ENCODE measurements at regions not wholly inside any gene's neighbourhood (a gene's known extent, or its start where the extent isn't known, plus 50 kb on each side); places are given as distances from the start of the nearest gene placed in this dataset.

GRCh38 chr5:114790403-114790792 lies 379.3 kb downstream of the TRIM36 start:
- Histone ChIP-seq H3K36me3 (no peaks in the 10 kb centered on the region), H3K27ac (no peak overlapping the region), H3K27me3 (no peaks in the 10 kb centered on the region), H3K9me3 (no peaks in the 10 kb centered on the region), H3K4me3 (no peak overlapping the region), H3K4me1 (no peaks in the 10 kb centered on the region)
- WGBS, 2 donors = 52 to 69% methylated on average over 2 of the region's 2 CpGs
- ATAC-seq = no peak
- TF ChIP-seq CTCF (IDR thresholded peaks at IDR 0.05) = no peak
- FAIRE-seq = no peak
- intact Hi-C loops (cut with DNase I) = no loop called here
- no peak for DNase-seq

DNA sequence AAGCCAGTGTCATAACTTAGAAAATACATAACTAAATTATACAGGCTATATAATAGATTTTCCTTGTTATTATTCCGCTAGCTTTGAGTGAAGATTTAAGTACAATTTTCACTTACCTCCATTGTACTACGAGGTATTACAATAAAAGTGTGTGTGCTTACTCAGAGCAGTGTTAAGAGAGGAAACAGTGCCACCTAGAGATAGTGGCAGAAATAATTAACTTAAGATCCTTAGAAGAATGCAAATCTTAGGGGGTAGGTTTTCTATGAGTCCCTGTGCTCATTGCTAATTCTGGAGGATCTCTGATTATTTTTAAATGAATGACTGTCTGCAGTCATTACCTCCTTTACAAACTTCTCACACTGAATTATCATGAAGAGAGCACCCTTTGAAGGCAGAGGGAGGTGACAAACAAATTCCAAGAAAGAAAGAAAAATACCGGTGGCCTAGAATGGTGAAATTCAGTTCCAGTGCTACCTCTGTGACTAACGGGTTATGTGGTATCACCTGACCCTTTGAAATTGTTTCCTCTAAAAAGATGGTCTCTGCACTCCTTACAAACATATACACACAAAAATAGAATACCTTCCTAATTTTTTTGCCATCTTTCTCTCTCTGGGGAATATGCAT lies 379.8 kb downstream of the TRIM36 start:
- Histone ChIP-seq H3K4me3 (no peak overlapping the region), H3K9me3 (no peaks in the 10 kb centered on the region), H3K27me3 (no peaks in the 10 kb centered on the region), H3K36me3 (no peaks in the 10 kb centered on the region), H3K4me1 (no peaks in the 10 kb centered on the region), H3K27ac (no peak overlapping the region)
- FAIRE-seq = no peak
- WGBS, 2 donors = 31 to 33% methylated on average over 4 of the region's 4 CpGs
- ATAC-seq = peak in 2 of 4 donors; percentile 72 to 77
- no peak for DNase-seq
- intact Hi-C loops (cut with DNase I) = loop anchor here in 1 of 3 donors (10.0 kb wide), 1 partner anchor 1115 kb away; no protein-coding TSS in a partner anchor
- peak in 3 of 4 donors; percentile 15 to 38 (median 31) for TF ChIP-seq CTCF (IDR thresholded peaks at IDR 0.05)

- intact Hi-C loops (cut with DNase I) = loop anchor here in 1 of 3 donors (10.0 kb wide), 1 partner anchor 1108 kb away; no protein-coding TSS in a partner anchor
- Histone ChIP-seq H3K4me3 (no peak overlapping the region), H3K4me1 (no peaks in the 10 kb centered on the region), H3K9me3 (no peaks in the 10 kb centered on the region), H3K36me3 (no peaks in the 10 kb centered on the region), H3K27me3 (no peaks in the 10 kb centered on the region), H3K27ac (no peak overlapping the region)
- TF ChIP-seq CTCF (IDR thresholded peaks at IDR 0.05) = no peak
- DNase-seq (peak in 2 of 6 donors; percentile 20 to 36), ATAC-seq (peak in 2 of 4 donors; percentile 42 to 60), FAIRE-seq (no peak)
- 66 to 69% methylated on average over 8 of the region's 8 CpGs for WGBS, 2 donors
These were observed 386.8 kb downstream of the TRIM36 start for GRCh38 chr5:114782869-114783268.

- ATAC-seq (no peak), FAIRE-seq (no peak)
These were observed 387.5 kb downstream of the TRIM36 start for GRCh38 chr5:114782177-114782576.

More at GRCh38 chr5:114782177-114782576, 387.5 kb downstream of the TRIM36 start:
- no peaks in the 10 kb centered on the region for H3K9me3 ChIP-seq
- 79 to 86% methylated on average over 8 of the region's 8 CpGs for WGBS, 2 donors
- intact Hi-C loops (cut with DNase I) = loop anchor here in 1 of 3 donors (10.0 kb wide), 1 partner anchor 1107 kb away; no protein-coding TSS in a partner anchor
- DNase-seq = no peak
- H3K27me3 ChIP-seq = no peaks in the 10 kb centered on the region
- H3K27ac ChIP-seq = no peak overlapping the region
- H3K4me3 ChIP-seq = no peak overlapping the region
- no peaks in the 10 kb centered on the region for H3K36me3 ChIP-seq
- TF ChIP-seq CTCF (IDR thresholded peaks at IDR 0.05) = no peak
- H3K4me1 ChIP-seq = no peaks in the 10 kb centered on the region
